ENCODE measurements at regions not wholly inside any gene's neighbourhood (a gene's known extent, or its start where the extent isn't known, plus 50 kb on each side); places are given as distances from the start of the nearest gene placed in this dataset.

DNA sequence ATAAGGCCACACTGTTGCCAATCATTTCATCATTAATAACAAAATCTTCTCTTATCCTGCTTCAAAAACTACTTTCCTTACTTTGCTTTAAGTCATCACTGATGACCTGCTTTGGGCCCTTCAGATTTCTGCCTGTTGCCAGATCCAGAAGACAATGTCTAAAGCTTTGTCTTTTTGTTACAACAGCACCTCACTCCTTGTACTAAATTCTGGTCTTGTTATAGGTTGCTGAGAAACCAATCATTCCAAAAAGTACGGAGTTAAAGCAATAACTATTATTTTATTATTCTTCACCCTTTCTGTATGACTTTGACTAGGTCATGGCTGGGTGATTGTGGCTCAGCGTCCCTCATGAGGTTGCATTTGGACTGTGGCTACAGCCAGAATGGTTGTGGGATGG is 633.5 kb downstream of the PTPRU start:
- DNase-seq: no peak

DNA sequence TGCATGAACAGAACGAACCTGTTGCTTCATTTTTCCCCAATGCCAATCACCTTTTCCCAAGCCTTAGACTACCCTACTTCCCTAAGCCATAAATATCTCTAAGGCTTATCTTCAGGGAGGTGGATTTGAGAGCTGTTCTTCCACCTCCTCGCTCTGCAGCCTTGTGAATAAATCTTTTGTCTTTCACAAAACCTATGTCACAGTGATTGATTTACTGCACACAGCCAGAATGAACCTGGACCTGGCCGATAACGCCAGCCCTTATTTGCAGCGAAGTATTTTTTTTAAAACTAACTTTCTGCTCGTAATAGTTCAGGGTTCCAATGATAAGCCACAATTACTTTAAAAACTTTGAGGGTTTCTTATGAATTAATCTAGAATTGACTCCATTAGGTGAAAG is 632.6 kb downstream of the PTPRU start:
- DNase-seq: no peak

DNA sequence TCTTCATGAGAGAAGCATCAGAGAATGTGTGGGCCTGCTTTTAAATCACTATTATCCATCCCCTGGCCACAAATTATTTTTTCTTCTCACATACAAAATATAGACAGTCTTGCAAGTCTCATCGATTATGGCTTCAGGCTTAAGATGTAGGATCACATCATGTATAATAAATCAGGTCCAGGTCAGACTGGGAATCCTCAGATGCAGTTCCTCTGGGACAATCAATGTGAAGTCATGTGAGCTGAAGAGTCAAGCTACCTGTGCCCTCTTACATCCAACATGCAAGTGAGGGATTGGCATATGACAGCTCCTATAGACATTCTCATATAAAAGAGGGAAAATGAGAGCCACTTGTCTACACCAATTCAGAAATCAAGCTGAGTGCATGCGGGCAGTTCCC is 631.8 kb downstream of the PTPRU start:
- DNase-seq: no peak

DNA sequence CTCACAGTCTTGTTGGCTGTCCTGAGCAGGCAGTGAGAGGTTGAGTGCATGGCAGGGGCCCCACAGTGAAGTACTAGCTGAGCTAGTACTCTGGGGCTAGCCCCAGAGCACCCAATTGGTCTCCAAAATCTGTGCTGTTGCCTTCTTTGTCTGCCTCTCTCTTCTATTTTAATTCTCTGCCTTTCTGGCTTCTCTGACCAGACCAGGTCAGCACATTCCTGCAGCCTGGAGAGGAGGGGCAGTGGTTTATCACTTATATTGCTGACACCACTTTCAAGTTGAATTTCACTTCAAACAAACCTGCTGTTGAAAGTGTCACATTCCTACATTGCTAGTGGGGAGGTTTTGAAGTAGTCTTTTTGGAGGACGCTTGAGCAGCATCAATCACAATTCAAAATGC is 628.7 kb downstream of the PTPRU start:
- DNase-seq: no peak

DNA sequence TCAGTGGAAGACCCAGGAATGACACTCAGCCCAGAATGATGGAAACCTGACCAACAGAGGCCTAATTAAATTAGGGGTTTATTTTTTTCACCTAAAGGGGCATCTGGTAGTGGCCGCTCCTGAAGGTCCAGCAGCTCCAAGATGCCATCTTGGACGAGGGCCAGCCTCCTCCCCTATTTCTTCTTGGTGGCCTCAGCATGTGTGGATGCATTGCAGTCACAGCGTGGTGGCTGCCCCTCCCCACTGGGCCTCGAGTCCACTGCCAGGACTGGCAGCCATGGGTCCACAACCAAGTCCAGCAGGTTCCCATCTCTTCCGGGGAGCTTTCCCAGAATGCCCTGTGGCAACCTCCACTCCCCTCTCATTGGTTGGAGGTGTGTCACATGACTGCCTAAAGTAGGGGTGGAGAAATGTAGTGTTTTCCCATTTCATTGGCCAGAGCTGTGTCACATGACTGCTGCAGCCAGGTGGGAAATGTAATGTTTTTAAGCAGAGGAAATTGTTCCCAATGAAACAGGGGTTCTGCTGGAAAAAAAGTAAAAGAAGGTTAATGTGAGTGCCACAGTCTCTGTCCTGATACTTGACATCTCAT is 628.2 kb downstream of the PTPRU start:
- no peak for DNase-seq

DNA sequence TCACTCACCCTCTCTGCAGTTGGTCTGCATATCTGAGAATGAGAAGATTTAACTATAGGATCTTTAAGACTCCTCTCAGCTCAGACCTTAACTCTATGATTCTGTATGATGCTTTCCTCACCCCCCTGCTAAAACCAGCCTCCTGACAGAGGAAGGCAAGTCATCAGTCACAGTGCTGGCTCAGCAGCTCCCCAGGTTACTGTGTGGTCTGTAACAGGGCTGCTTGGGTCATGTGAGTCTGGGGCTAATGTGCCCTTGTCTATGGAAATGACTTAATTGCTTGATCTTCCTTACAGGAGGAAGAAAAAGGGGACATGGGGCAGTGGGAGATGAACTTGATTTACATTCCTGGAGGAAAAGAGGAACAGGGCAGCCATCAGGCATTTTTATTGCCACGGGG is 625.6 kb downstream of the PTPRU start:
- no peak for DNase-seq

DNA sequence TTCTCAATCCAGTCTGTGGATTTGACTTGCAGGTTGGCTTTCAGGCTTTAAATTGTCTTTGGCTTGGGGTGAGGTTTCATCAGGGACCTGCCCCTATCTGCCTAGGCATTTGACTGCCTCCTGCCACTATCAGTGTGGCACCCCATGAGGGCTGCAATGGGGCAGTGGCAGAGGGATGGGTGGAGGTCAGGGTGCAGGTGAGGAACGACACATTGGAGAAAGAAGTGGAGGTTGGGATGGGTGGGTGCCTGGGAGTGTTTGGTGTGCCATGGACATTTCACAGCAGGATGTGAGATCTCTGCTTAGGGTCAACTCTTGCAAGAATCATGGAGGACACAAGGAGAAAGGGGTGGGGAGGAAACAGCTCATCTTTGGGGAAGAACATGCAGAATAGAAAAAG is 625.1 kb downstream of the PTPRU start:
- DNase-seq: no peak

DNA sequence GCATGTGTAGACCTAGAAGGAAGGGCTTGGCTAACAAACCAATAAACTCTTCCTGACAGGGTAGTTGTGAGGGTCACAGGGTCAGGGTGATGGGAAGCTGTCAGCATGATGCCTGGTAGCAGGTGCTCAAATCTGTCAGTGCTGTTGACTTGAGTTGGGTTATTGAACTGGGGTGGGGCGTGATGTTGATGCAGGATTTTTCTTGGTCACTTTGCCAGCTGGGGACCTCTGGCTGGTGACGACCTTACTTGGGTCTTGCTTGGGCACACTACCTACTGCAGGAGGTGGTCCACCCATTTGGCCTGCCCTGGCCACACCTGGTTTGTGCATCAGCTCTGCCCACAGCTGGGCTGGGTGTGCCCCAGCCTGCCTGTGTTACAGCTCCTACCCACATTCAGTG is 624.4 kb downstream of the PTPRU start:
- no peak for DNase-seq

DNA sequence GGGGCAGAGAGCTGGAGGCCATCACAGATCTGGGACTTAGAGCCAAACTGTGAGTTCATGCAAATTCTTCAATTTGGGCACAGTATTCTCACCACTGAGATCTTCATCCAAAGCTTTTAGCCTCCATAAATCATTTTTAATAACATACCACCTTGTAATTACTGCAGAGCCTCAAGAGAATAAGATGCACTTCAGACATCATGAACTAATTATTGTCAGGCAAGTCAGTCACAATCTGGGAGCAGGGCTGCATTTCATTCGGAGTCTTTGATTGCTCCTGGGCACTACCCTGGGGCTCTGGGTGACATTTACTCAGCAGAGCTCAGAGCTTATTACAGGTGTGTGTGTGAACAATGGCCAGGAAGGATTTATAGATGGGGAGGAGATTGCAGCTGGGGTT is 623.7 kb downstream of the PTPRU start:
- no peak for DNase-seq

DNA sequence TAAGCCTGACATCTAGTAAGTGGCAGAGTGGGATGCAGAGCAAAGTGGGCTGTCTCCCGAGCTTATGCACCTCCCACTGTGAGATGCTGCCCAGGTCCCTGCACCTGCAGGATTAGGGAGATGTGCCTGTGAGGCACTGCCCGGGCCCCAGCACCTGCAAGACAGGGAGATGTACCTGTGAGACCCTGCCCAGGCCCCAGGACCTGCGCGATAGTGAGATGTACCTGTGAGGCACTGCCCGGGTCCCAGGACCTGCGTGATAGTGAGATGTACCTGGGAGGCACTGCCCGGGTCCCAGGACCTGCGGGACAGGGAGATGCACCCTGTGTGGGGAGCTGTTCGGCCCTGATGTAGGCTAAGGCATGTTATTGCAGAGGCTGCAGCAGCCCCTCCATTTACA is 622.8 kb downstream of the PTPRU start:
- DNase-seq: no peak

DNA sequence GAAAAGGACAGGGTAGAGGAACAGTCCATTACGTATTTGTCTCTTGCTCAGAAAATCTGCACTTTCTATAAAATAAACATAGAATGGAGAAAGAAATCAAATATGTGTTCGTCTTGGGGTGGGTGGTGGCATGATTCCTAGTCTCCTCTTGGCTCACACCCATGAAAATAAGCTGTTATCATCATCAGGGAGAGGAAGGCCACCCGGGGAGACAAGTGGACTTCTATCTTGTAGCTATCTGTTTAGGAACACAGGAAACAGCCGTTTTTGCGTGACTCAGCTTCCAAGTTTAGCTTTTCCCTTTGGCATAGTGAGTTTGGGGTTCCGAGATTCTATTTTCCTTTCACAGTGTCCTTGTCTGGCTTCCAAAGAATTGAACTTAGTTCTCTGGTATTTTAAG is 622.3 kb downstream of the PTPRU start:
- no peak for DNase-seq

DNA sequence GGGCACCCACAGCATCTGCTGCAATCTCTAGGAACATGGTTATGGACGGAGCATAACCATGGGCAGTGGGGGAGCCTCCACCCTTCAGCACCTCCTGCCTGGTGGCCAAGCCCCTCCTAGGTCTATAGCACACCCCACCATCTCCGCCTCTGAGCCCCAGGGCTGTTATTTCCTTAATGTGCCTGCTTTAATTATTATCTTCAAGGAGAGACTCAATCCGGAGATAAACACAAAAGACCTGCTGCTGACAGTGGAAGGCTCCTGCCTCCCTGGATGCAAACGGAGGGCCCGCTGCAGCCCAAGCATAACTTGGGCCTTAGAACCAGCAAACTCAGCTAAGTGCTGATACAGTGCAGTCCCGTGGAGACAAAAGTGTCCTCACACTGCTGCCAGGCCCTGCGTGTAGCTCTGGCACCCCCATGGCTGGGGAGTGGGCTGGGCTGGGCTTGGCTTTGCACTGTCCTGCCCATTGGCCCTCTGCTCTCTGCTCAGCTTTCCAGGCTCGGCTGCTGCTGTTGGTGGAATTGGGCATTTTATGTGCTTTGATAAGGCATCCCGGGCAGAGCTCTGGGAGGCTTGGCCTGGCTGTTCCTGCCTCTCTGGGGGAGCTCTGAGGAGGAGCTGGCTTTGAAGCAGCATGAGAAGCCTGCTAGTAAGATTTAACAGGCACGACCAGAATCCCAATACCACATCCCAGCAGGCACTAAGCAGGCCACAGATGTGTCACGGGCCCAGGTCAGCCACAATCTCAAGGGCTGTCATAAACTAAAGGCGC is 620.2 kb downstream of the PTPRU start:
- DNase-seq: no peak

DNA sequence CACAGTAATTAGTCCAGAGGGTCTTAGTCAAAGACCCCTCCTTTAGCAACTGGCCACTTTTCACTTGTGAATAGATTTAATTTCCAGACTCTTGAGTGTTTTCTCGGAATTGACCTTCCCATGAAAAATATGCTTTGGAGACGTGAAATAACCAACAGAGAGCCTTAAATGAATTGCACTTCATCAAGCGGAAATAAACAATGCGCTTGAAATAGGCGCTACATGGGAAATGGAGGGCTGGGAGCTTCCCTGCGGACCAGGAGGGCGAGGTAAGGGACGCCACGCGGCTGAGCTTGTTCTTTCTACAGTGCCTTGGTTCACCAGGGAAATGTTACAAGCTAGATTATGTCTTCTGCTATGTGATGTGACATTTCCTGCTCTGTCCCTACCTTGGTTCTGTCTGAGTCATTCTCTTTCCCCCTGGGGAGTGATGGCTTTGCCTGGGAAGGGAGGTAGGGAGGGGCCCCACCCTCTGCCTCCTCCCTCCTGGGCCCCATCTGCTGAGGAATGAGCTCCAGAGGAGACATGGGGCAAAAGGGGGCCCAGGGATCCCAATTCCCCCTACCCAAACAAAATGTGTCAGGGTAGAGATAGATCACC is 619.3 kb downstream of the PTPRU start:
- no peak for DNase-seq

DNA sequence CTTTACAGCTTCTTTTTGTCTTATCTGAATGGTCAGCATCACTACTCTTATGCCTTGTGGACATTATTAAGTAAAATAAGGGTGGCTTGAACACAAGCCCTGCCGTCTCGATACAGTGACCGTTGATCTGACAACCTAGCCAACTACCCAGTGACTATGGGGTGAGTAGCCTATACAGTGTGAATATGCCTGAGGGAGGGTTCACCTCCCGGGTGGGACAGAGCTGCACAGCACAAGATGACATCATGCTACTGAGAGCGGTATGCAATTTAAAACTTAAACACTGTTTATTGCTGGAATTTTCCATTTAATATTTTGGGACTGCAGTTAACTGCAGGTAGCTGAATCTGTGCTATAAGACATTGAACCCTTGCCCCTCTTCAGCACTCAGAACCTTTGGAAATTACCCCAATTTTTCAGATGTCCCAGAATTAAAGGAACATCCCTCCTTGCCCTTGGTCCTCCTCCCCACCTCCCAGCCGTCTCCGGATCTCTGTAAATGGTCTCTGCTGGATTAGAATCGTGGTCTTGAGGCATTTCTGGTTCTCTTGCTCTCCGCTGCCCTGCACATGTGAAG is 618.5 kb downstream of the PTPRU start:
- DNase-seq: no peak

DNA sequence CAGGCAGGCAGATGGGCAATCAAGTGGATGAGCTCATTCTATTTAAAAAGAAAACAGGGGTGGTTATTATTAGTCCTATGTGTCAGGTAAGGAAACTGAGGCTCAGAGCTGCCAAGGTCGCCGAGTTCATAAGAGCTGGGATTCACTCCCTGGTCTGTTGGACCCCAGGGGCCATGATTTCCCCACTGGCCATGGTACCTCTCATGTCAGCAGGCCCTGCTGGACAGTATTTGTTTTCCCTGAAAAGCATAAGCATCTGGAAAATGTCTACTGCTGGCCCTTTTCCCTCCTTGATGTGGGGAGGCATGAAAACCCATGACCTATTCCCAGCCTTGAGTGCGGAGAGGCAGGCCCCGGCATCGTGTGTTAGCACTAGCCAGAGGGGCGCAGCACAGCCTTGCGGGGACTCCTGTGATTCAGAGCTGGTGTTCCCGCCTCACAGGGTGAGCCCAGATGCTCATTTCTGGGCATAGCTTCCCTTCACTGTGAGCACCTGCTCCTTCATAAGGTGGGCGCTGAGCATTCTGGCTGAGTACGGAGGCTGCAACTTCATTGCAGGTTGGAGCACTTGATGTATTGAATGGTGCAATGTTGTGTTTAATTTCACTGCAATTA is 617.5 kb downstream of the PTPRU start:
- DNase-seq: no peak

DNA sequence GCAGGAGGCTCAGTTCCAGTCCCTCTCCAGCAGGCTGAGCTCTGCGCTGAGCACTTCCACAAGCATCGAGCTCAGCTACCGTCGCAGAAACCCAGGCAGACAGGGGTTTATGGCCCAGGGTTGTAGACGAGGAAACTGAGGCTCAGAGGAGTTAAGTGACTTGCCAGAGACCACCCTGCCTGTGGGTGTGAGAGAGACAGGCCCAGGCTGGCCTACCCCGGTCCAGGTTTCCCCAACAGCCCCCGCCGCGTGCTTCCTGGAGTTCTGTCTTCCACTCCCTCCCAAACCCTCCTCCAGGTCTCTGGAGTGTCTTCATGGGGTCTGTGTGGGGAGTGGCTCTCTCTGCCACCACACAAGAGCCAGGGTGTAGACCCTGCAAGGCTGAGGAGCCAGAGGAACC is 615.9 kb downstream of the PTPRU start:
- no peak for DNase-seq

DNA sequence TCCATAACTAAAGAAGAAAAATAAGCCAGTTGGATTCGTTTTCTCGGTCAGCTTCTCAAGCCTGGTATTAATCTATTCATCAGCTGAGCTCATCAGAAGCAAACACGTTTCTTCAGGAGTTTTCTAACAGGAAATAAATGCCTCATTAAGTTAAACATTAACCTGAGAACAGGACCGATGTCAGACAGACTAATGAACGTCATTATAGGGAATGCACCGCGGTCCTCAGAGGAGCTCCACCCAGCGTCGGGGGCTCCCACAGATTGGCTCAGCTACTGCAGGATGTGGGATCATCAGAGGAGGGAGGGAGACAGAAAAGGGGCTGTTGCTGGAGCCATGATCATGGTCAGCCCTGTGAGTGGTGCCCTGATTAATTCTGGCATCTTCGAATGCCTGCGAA is 615.4 kb downstream of the PTPRU start:
- DNase-seq: no peak

DNA sequence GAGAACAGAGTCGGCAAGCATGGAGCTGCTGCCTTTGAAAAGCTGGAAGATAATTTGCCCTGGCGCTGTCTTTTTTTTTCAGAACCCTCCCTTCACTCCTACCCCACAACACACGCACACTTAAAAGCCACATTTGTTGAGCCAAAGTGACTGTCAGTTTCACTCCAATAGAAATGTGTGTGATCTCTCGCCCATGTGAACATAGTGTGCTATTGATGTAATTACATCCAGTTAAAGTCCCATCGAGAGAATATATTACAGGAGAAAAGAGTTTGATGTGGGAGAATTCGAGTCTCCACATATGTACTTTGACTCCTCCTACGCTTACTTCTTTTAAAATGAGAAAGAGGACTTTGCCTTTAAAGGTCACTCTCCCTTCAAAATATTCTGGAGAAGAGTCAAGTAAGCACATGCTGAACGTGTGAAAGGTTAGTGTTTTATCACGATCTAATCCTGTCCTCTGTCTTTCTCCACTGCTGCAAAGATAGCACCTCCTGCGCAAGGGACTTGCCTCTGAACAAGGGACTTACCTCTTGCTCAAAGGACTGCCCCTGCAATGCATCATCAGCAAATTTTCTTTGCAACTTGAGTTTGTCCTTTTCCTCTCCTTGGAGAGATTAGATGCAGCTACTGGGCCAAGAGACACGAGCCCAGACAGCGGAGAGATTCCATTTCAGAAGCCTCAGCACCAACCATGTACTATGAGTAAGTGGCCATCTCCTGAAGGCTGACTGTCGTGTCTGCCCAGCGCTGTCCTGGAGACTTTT is 613.9 kb downstream of the PTPRU start:
- DNase-seq: no peak

DNA sequence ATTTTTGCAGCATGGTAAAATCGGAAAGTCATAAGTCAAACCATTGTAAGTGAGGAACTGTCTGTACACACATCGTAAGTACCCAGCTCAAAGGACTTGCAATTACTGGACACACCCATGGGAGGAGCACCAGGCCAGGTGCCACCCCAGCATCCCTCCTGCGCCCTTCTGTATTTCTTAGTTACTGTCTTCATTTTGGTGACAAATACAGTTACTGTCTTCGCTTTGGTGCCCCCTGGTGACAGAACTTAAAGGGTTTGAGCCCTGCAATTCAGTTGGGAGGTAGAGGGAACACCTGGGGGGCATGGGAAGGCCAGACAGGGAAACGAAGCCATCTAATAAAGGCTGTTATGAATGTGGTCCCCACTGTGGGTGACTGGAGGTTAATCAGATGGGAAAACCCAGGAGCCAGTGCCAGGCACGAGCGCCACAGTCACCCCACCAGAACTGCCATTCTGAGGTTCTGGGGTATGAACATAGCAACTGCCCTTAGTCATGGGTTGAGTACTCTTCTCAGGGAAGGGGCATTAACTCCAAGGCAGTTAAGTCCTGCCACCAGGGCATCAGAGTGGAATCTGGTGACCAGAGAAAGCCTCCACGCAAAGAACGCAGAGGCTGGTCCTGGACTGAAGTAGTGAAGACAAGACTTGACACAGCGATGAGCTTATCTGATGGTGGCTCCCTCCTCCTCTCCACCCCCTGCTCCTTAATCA is 612.9 kb downstream of the PTPRU start:
- DNase-seq: no peak

DNA sequence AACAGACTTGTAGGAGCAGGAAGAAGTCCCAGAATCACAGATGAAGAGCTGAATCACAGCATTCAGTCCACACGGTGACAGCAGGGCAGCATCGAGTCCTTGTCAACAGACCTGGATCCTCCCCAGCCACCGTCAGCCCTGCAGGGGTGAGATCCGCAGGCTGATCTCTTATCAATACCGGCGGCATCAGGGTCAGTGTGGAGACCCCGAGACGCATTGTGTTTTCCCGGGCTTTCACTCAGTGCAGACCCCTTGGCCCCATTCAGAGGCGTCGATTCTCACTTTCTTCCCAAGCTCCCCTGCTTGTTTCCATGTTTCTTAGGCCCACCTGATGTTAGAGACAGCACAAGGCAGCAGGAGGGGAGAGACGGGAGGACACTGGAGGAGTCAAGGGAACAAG is 609.6 kb downstream of the PTPRU start:
- no peak for DNase-seq

DNA sequence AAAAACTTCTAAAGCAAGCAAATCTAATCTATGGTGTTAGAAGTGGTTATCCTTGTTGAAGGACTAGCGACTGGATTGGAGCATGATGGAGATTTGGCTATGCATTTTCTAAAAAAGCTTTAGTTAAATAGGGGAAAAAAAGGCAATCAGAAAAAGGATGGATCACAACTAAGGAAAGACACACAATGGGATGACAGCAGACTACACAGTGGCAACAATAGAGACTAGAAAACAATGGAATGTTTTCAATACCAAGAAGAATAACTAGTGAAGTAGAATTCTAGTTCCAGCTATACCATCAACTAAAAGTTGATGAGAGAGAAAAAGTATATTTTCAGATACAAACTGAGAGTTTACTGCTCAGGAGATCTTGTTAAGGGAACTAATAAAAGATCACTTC is 605.8 kb downstream of the PTPRU start:
- DNase-seq: no peak

DNA sequence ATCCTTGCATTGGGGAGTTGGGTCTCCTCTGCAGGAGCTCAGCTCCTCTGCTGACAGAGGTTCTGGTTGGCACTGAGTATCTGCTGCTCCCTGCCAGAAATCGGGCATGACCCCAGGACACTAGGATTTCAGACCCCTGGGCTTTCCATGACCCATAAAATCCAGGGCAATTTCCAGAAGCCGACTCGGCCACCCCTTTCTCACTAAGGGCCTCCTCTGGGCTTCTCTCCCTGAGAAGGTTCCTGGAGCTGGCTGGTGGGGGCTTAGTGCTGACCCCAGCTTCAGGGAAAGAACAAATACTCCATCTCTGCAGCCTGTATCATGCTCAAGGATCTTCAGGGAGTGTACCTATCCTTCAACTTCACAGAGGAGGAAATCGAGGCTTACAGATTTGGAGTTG is 603.4 kb downstream of the PTPRU start:
- DNase-seq: no peak
